AG04450 (cell line): ENCODE measurements at regions not wholly inside any gene's neighbourhood (a gene's known extent, or its start where the extent isn't known, plus 50 kb on each side); places are given as distances from the start of the nearest gene placed in this dataset.

Source experiments
- CTCF ChIA-PET: fragments of 300-600, 350-600 bp; formaldehyde crosslinking; extraction: SDS; loops from one replicate; lab custom pipeline; 2022; ENCODE audit warnings: antibody characterized with exemption, inconsistent platforms; lab: Charles Lee
- POLR2A ChIA-PET: fragments of 350-600 bp; formaldehyde crosslinking; extraction: SDS; loops from one replicate; lab custom pipeline; 2021; ENCODE audit warnings: antibody characterized with exemption, inconsistent platforms; lab: Yijun Ruan, JAX
- DNase-seq: peaks from one replicate; pipeline ENCODE4 v3.0.0-alpha.2; 2011; ENCODE audit warnings: low read depth, low spot score
- H3K27ac ChIP-seq: one replicate; pipeline ENCODE4 v1.5.1; 2012; ENCODE audit warnings: low read depth, low read length, control low read depth
- H3K27me3 ChIP-seq: one replicate; pipeline ENCODE4 v1.6.0; 2012; ENCODE audit warnings: low read length; ENCODE audit not compliant: control insufficient read depth, insufficient read depth
- H3K4me3 ChIP-seq: 2 replicates; pipeline ENCODE4 v1.5.1; 2011; ENCODE audit warnings: mild to moderate bottlenecking, low read depth, low read length, control low read depth
- H3K9me3 ChIP-seq: 2 replicates; pipeline ENCODE4 v1.5.1; 2012; ENCODE audit warnings: low read length; ENCODE audit not compliant: control insufficient read depth, insufficient read depth
- CTCF ChIP-seq: IDR thresholded peaks from 2 replicates; pipeline ENCODE4 v1.5.1; 2011; ENCODE audit warnings: low read depth, low read length, control low read depth, inconsistent platforms

- TF ChIP-seq CTCF: no peak
- H3K9me3 ChIP-seq: no peaks in the 10 kb centered on the region
- ChIA-PET POLR2A (interaction anchor here (0.5 to 1.7 kb wide), 3 partner anchors 18 to 184 kb away, joined by 4 read pairs; no protein-coding TSS in a partner anchor), CTCF (interaction anchor here (2.3 to 2.5 kb wide), 2 partner anchors 30 to 186 kb away, joined by 8 to 10 read pairs; no protein-coding TSS in a partner anchor)
- no peak for DNase-seq
- H3K27me3 ChIP-seq: peaks cover 7% of the 10 kb centered on the region
- no peak overlapping the region for H3K4me3 ChIP-seq
- no peak overlapping the region for H3K27ac ChIP-seq
Measured at GRCh38 chr2:41900101-41900577, 147.7 kb upstream of the PKDCC start.

GRCh38 chr2:41902897-41903296, 144.9 kb upstream of the PKDCC start:
- no peak for TF ChIP-seq CTCF
- CTCF ChIA-PET: interaction anchor here (1.3 to 1.4 kb wide), 2 partner anchors 33 to 50 kb away, joined by 3 to 5 read pairs; no protein-coding TSS in a partner anchor
- Histone ChIP-seq H3K9me3 (no peaks in the 10 kb centered on the region), H3K4me3 (no peak overlapping the region), H3K27me3 (peaks cover 2% of the 10 kb centered on the region), H3K27ac (no peak overlapping the region)
- POLR2A ChIA-PET: no interaction called here
- no peak for DNase-seq

- Histone ChIP-seq H3K27me3 (peaks cover 2% of the 10 kb centered on the region), H3K9me3 (no peaks in the 10 kb centered on the region), H3K27ac (no peak overlapping the region), H3K4me3 (no peak overlapping the region)
- no peak for DNase-seq
- ChIA-PET POLR2A (interaction anchor here (0.6 to 1.4 kb wide), 3 partner anchors 25 to 206 kb away, joined by 4 to 5 read pairs (median 5); no protein-coding TSS in a partner anchor), CTCF (interaction anchor here (1.3 to 1.4 kb wide), 2 partner anchors 34 to 51 kb away, joined by 3 to 5 read pairs; no protein-coding TSS in a partner anchor)
- TF ChIP-seq CTCF: no peak
Measured at GRCh38 chr2:41903474-41904135, 144.2 kb upstream of the PKDCC start.

- Histone ChIP-seq H3K9me3 (no peaks in the 10 kb centered on the region), H3K27ac (no peak overlapping the region), H3K4me3 (no peak overlapping the region), H3K27me3 (peaks cover 2% of the 10 kb centered on the region)
- no peak for TF ChIP-seq CTCF
- DNase-seq: no peak
- ChIA-PET CTCF (interaction anchor here (0.9 to 3.5 kb wide), 2 partner anchors 51 to 182 kb away, joined by 4 to 13 read pairs; no protein-coding TSS in a partner anchor), POLR2A (interaction anchor here (1.4 kb wide), 1 partner anchor 144 kb away, joined by 5 read pairs; no protein-coding TSS in a partner anchor)
Measured at GRCh38 chr2:41904459-41904858, 143.4 kb upstream of the PKDCC start.
